ENCODE measurements at regions not wholly inside any gene's neighbourhood (a gene's known extent, or its start where the extent isn't known, plus 50 kb on each side); places are given as distances from the start of the nearest gene placed in this dataset.

GRCh38 chr6:80528115-80528514 lies 421.6 kb downstream of the BCKDHB start:
- no peaks in the 10 kb centered on the region for H3K27me3 ChIP-seq
- no peaks in the 10 kb centered on the region for H3K36me3 ChIP-seq
- no peaks in the 10 kb centered on the region for H3K9me3 ChIP-seq
- H3K4me1 ChIP-seq: peaks cover 6% of the 10 kb centered on the region
- no peak for DNase-seq
- TF ChIP-seq CTCF (IDR thresholded peaks at IDR 0.05; ENCODE audit: low read depth, low read length): peak; percentile 9; the same call in 1 of the 2 replicates
- no peak overlapping the region for H3K4me3 ChIP-seq (ENCODE audit: low read depth, low read length)

- no peaks in the 10 kb centered on the region for H3K36me3 ChIP-seq
- no peak overlapping the region for H3K4me3 ChIP-seq (ENCODE audit: low read depth, low read length)
- H3K9me3 ChIP-seq: no peaks in the 10 kb centered on the region
- no peak for TF ChIP-seq CTCF (IDR thresholded peaks at IDR 0.05; ENCODE audit: low read depth, low read length)
- no peak for DNase-seq
- no peaks in the 10 kb centered on the region for H3K27me3 ChIP-seq
- peaks cover 6% of the 10 kb centered on the region for H3K4me1 ChIP-seq
Observed at GRCh38 chr6:80527552-80528052, 421.1 kb downstream of the BCKDHB start.

GRCh38 chr6:80523531-80523997 lies 417.1 kb downstream of the BCKDHB start:
- H3K4me1 ChIP-seq: peaks cover 6% of the 10 kb centered on the region
- H3K4me3 ChIP-seq (ENCODE audit: low read depth, low read length): no peak overlapping the region
- no peaks in the 10 kb centered on the region for H3K27me3 ChIP-seq
- no peak for DNase-seq
- H3K36me3 ChIP-seq: no peaks in the 10 kb centered on the region
- 0 out of 2 replicates have a peak, but pooled peaks have one; percentile 11 for TF ChIP-seq CTCF (IDR thresholded peaks at IDR 0.05; ENCODE audit: low read depth, low read length)
- H3K9me3 ChIP-seq: no peaks in the 10 kb centered on the region

DNA sequence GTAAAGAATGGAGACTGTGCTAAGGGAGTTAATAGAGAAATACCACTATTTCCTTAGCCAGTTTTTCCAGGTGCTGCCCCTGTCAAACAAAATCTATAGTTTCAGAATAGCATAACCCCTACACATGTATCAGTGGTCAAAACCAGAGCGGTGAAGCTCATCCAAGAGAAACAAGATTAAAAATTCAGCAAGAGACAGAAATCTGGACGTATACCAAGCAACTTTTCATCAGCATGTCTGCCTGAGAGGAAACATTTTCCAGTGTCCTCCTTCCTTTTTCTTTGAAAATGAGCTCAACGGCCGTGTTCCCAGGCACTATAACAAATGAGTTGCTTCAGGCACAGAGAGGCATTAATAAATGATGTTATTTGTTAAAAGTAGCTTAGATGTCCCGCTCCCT lies 416.5 kb downstream of the BCKDHB start:
- TF ChIP-seq CTCF (IDR thresholded peaks at IDR 0.05; ENCODE audit: low read depth, low read length): no peak
- no peaks in the 10 kb centered on the region for H3K27me3 ChIP-seq

DNA sequence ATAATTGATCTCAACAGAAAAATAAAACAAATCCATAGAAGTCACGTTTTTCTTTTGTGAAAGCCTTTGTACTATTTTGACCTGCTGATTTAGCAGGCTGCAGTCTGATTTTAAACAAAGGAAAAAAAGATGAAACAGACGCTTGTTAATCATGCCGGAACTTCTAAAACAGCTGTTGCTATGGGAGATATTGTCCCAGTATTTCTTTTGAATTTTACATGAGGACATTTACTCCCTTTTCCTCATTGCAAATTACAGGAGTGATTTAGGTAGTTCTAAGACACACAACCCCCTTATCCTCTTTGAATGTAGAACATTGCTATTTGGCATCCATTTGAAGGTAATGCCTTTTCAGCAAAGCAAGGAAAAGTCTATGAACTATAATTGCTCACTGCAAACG lies 416.1 kb downstream of the BCKDHB start:
- H3K36me3 ChIP-seq: no peaks in the 10 kb centered on the region
- H3K4me3 ChIP-seq (ENCODE audit: low read depth, low read length): no peak overlapping the region
- no peak for TF ChIP-seq CTCF (IDR thresholded peaks at IDR 0.05; ENCODE audit: low read depth, low read length)
- no peaks in the 10 kb centered on the region for H3K9me3 ChIP-seq
- H3K27me3 ChIP-seq: no peaks in the 10 kb centered on the region
- H3K4me1 ChIP-seq: no peaks in the 10 kb centered on the region; the same call in 1 of the 2 replicates
- DNase-seq: no peak

More for the DNA sequence above, 416.5 kb downstream of the BCKDHB start:
- H3K36me3 ChIP-seq: no peaks in the 10 kb centered on the region
- H3K9me3 ChIP-seq: no peaks in the 10 kb centered on the region
- no peak overlapping the region for H3K4me3 ChIP-seq (ENCODE audit: low read depth, low read length)
- no peak for DNase-seq
- peaks cover 4% of the 10 kb centered on the region for H3K4me1 ChIP-seq

DNA sequence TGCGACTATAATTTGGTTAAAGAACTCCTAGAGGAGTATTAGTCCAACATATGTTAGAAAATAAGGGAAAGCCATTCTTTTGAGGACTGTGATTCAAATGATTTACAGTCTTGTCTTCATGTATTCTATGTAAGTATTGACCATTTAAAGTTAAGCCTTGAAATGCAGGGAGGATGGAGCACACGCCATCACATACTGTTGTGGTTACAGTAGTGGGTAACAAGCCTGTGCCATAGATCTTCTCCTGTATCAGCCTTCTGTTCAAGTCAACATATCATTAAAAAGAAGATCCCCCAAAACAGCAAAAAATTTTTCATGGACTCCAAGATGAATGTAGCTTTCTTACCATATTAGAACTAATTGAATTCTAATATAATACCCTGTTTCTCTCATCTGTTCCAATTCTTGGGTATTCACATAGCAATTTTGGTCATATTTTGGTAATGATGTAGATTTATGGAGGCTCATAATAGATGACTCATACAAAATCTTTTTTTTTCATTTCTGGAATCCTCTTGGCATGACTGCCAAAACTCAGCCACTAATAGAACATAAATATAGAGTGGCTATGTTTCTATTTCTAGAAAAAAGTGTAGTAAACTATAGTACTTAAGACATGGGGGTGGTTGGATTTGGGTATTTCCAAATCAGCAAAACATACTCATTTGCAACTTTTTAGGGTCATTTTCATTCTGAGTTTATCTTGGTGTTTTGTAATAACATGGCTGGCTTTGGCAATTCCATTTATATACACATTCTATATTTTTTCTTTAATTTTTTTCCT lies 413.5 kb downstream of the BCKDHB start:
- Histone ChIP-seq H3K4me1 (no peaks in the 10 kb centered on the region), H3K27me3 (no peaks in the 10 kb centered on the region), H3K9me3 (no peaks in the 10 kb centered on the region), H3K4me3 (ENCODE audit: low read depth, low read length) (no peak overlapping the region), H3K36me3 (no peaks in the 10 kb centered on the region)
- DNase-seq: no peak
- no peak for TF ChIP-seq CTCF (IDR thresholded peaks at IDR 0.05; ENCODE audit: low read depth, low read length)
